ENCODE measurements at regions not wholly inside any gene's neighbourhood (a gene's known extent, or its start where the extent isn't known, plus 50 kb on each side); places are given as distances from the start of the nearest gene placed in this dataset.
"Not testable (repeated sequence)": the region's sequence is repeated elsewhere in the genome, so short reads cannot be mapped to it uniquely, and the experiment has no call there.

DNA sequence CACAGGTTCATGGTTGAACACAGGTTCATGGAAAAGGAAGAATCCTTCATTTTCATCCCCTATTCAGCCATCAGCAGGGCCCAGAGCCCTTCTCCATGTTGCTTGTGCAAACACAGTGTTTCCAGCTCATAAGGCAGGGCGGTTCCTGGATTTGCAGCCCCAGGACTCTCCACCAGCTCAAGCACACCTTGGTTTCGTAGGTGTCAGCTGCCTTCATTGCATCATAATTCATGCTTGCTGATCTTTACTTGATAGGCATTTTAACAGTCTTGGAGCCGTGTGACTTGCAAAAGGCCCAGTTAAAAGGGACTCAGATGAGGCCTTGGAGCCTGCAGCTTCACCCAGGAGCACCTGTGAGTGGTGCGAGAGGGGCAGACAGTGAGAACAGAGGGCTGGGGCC is 318.1 kb upstream of the B3GAT1 start:
- DNase-seq (ENCODE audit: low read depth in 2 of 2), result no peak

DNA sequence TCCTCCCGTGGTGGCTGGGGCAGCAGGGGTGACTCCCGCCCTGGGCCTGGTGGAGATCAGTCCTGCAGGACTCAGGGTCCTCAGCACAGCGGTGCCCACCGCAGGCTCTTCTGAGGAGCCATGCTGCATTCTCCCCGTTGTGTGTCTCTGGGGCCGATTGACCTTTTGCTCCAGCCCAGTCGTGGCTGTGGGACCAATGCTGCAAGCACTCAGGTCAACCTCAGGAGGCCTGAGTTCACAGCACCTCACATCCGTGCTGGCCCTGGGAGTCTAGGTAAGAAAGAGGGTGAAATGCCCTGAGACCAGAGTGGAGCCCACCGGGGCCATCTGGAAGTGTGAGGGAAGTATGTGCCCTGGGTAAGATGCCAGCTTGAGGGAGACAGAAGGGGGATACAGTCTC is 316.1 kb upstream of the B3GAT1 start:
- no peak for DNase-seq (ENCODE audit: low read depth in 2 of 2)

DNA sequence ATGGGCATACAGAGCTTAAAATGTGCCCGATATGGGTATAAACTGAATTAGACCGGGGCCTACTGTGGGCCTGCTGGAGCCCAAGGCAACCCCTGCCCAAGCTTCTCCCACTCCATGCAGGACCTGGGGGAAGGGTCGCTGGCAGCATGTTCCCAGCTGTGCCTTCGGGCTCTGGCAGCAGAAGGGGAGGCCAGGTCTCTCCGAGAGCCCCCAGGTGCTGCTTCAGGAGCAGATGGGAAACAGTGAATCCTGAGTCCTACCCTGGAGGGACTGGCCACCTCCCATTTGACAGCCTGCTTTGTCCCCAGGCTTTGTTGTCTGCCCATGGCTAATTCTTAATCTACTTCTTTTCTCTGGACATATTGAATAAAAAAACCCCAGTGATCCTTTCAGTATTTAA is 315.6 kb upstream of the B3GAT1 start:
- DNase-seq (ENCODE audit: low read depth in 2 of 2), result no peak

DNA sequence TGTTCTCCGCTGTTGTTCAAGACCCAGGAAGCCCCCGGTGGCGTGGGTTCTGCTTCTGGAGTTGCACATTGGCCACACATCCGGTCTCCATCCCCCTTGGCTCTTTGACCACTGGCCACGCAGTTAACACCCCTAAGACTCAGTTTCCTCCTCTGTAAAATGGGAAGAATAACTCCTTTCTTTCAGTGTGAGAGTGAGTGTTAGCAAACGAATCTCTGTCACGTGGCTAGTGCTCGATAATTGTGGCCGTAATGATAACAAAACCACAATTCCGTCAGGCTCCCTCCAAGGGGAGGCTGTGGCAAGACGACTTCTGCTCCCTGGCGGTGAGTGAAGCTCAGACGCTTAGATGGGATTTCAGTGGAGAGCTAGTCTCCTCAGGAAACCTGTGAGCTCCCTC is 315.2 kb upstream of the B3GAT1 start:
- DNase-seq (ENCODE audit: low read depth in 2 of 2), result no peak

DNA sequence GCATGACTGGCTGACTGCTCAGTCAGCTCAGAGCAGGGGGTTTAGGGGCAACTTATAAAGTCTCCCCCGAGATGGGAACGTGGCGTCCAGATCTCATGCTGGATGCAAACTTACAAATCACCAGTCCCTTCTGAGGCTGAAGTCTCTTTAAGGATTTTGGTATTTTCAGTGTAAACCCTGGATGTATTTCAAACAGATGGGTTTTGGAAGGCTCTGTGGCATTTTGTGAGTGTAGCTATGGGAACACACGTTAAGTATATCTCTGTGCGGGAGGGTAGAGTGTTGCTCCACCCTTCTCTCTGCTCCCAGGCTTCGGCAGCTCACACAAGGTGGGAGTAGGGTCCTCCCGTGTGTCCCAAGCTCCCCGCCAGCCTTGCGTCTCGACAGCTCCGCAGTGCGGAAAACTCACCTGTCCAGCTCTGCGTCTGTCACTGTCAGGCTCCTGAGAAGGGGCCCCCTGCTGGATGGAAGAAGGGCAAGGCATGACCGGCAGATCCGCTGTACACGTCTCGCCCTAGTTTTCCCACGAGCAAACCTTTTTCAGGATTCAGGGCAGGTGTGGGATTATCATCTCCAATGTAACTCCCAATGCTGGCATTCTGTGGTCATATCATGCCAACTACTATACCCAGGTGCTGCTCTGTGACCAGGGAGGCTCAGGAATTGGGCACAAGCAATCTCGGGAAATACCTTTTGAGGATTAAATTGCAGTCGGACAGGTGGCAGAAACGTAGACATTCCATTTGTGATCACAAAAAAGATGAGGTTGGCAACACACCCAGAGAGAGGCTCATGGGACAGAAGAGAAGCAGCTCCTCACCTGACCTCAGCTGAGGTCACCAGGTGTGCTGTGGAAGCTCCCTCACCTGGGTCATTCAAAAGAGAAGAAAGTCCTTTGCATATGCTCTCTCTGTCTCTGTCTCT is 313.9 kb upstream of the B3GAT1 start:
- no peak for DNase-seq (ENCODE audit: low read depth in 2 of 2)

DNA sequence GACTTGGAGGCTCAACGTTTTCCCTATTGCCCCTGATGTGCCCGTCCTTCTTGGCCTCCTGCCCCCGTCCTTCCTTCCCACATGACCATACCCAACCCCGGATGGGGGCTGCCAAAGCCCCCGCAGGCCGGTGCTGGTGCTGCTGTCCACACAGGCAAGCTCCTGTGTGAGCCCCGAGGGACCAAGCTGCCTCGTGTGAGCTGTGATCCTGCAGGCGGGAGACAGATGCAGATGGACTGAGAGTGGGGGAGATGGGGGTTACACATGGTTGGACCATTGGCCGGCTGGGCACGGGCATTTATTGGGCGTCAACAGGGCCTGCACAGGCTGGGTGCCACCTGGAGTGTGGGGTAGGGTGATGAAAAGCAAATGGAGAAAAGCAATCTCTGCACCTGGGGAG is 313.2 kb upstream of the B3GAT1 start:
- DNase-seq (ENCODE audit: low read depth in 2 of 2), result no peak

DNA sequence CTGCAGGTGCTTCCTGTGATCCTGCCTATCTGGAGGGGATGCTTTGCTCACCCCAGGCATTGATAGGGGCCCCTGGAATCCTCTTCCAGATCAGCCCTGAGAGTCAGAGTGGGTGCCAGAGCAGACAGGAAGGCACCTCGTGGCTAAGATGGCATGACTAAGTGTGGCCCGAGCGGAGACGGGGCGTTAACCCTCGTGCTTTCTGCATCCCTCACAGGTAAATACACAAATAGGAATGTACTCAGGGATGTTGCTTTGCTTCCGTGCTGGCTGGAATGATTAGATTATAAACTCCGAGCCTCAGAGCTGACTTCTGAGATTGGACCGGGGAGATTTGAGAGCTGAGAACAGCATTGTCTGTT is 312.7 kb upstream of the B3GAT1 start:
- no peak for DNase-seq (ENCODE audit: low read depth in 2 of 2)

DNA sequence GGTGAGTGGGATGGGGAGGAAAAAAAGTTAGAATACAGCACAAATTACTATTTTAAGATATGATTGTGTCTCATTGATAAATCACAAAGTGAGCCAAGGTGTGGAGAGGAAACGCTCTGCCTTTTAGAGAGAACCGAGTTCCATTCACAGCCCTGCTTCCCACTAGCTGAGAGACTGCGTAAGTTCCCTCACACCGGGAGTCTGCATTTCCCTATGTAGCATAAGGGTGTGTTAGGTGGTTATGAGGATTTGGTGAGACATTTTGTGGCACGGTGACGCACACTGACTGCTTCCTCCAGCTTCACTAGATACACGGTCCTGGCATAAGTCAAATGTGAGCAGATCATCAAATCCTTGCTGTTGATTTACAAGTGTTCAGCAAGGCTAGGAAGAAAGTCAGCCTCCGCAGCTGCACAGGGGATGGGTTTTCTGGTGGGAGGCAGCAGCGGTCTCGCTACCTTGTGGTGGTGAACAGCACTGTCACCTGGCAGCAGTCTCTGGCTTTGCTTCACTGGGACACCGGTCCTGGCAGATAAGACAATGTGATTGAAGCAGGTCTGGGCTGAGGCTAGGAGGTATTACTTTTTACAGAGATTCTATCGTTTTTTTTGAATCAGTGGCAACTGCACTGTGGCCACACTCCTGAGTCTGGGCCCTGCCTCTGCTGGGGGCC is 312.2 kb upstream of the B3GAT1 start:
- DNase-seq (ENCODE audit: low read depth in 2 of 2), result no peak

DNA sequence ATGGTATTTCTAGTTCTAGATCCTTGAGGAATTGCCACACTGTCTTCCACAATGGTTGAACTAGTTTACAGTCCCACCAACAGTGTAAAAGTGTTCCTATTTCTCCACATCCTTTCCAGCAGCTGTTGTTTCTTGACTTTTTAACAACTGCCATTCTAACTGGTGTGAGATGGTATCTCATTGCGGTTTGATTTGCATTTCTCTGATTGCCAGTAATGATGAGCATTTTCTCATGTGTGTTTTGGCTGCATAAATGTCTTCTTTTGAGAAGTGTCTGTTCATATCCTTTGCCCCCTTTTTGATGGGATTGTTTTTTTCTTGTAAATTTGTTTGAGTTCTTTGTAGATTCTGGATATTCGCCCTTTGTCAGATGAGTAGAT is 308.6 kb upstream of the B3GAT1 start:
- DNase-seq (ENCODE audit: low read depth in 2 of 2), result not testable (repeated sequence)

DNA sequence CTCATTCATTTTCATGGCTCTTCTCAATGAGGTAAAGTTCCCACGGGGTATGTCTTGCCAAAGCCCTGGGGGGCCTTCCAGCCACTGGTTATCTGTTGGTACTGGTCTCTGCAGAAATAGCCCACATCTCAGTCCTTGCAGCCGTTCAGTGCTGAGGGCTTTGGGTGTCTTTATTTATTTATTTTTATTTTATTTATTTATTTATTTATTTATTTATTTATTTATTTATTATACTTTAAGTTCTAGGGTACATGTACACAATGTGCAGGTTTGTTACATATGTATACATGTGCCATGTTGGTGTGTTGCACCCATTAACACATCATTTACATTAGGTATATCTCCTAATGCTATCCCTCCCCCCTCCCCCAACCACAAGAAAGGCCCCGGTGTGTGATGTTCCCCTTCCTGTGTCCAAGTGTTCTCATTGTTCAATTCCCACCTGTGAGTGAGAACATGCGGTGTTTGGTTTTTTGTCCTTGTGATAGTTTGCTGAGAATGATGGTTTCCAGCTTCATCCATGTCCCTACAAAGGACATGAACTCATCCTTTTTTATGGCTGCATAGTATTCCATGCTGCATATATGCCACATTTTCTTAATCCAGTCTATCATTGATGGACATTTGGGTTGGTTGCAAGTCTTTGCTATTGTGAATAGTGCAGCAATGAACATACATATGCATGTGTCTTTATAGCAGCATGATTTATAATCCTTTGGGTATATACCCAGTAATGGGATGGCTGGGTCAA is 308.1 kb upstream of the B3GAT1 start:
- DNase-seq (ENCODE audit: low read depth in 2 of 2), result not testable (repeated sequence)

DNA sequence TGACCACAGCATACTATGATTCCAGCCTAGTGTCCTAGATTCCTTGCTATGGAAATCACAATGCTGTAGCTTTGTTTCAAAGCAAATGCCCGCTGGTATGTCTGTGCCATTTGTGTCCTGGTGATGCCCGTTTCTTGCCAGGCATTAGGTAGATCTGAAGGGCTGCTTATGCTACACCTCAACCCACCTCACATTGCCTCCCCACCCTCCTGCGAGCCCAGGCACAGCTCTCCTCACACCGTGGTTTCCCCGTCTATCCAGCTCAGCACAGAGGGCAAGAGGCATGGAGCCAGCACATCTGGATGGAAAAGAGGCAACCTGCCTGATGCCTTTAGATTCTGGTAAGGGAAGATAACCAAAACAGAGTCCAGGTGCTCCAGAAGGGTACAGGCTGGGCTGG is 307.4 kb upstream of the B3GAT1 start:
- DNase-seq (ENCODE audit: low read depth in 2 of 2), result no peak

DNA sequence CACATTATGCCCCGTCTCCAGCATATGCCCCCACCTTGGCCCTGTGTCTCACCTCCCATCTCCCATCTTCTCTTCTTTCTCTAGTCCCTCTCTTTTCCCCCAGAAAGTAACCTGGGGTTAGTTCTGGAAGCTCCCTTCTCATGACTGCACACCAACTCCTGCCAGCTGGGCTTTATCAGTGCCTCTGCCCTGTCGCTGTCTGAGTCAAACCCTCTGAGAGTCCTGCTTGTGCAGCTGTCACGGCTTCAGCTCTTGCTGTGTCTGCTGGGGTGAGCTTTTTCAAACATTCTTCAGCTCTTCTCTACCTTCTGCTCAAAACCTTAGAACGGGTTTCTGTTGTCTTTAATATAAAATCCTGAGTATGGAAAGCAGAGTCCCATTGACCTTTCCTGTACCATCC is 304.5 kb upstream of the B3GAT1 start:
- DNase-seq (ENCODE audit: low read depth in 2 of 2), result no peak

DNA sequence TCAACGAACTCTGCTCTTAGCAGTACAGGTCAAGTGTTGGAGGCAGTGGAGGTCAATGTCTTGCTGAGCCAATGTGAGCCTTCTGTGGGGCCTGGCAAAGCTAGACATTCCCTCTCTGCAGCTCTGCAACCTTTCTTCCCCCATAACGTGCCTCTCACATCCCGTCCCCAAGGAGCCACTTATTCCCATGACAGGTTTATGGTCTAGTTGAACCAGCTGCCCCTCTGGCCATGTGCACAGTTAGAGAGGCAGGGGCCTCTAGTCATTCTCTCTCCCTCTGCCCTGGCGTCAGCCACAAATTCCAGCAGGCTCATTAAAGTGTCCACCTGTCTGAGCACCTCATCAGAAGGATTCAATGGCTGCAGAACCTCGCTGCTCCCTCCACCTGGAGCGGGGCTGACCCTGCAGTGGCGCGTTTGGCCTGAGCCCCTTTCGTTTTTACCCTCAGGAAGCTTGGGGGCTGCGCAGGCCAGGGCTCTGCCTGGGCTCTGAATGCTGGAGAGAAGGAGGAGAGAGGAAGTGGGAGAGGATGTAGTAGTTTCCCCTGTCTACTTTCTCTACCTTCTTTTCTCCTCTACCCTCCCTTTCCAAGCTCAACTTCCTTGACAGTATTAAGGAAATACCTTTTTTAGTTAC is 302.1 kb upstream of the B3GAT1 start:
- DNase-seq (ENCODE audit: low read depth in 2 of 2), result no peak

DNA sequence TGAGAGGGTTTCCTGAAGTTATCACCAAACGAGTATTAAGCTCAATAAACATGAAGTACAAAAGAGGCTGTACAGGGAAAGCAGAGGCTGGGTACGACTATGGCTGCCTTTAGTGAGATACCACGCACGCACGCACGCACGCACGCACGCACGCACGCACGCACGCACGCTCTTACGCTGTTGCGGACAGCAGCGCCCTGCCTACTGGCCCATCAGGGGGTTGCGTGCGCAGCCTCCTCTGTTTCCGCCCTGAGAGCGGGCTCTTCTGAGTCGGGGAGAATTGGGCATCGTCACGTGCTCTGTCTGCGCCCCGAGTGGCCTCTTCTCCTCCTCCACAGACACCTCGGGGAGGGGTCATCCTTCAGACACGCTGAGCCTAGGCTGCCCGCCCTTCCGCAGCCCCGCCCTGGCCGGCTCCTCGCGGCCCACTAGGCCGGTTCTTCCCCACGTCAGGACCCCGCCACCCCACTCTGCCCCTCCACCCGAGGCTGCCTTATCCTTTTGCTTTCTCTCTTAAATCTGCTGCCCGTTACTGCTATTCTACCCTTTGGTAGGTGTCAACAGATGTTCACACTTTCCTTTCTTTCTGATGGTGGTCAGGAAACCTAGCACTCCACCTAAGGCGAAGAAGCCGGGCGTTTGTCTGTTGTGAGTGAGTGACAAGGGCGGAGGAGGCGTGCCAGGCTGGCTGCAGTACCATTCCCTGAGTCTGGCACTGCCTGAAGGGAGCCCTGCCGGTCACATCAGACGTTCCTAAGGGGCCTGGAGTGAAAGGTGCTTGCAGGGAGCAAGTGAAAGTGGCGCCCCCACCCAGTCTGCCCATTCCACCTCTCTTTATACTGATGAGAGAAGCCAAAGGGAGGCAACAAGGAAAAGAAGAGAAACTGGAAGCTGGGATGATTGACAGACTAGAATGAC is 300.4 kb upstream of the B3GAT1 start:
- no peak for DNase-seq (ENCODE audit: low read depth in 2 of 2)

DNA sequence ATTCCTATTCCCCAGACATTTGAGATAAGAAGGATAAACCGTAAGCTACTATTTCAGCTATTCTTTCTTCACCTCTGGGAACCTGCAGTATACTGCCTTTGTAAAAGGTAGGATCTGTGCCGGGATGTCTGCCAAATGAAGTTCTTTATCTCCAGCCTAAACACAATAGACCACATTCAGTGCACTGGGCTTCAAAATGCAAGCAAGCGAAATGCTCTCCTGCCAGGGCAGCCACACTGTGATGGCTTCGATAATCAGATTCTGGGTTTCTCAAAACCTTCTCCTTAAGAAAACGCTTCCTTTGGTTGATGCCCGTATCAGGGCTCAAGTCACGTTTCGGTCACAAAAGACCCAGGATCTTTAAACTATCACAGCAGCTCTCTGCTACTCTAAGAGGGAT is 299.5 kb upstream of the B3GAT1 start:
- DNase-seq (ENCODE audit: low read depth in 2 of 2), result no peak

DNA sequence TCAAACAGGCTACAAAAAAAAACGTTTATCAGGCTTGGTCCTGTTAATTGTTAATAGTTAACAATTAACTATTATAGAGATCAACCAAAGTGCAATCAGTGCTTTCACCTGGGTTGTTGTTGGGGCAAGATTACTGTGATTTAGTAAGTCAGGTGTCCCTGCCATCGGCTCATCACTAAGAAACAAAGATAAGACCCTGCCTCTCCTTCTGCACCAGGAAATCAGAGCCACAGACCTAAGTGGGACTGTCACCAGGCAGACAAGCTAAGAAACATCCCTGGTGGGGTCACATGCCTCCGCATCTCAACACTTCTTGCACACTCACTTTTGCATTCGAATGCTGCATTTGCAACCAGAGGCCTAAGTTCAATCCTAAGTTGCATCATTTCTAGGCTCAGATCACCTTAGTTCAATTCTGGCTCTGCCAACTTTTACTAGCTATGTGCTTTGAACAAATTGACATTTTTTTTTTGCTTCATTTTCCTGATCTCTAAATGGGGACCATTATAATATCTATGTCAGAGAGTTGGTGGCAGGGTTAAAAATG is 298.9 kb upstream of the B3GAT1 start:
- DNase-seq (ENCODE audit: low read depth in 2 of 2), result no peak

DNA sequence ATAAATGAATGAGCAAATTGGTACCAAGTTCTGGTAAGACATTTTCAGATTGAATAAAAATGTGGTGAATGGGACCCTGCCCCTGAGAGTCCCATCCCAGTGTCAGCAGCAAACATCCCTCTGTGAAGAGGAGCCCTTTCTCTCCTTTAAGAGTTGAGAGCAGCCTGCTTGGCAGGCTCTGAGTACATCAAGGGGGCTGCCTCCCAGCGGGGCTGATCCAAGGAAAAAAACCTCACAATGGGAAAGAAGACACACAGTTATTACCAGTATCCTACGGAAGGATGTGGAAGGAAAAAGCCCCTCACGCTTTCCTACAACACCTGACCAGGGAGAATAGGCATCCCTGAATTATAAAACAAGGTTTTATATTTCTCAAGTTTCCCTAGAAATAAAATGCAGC is 293.8 kb upstream of the B3GAT1 start:
- DNase-seq (ENCODE audit: low read depth in 2 of 2), result no peak

DNA sequence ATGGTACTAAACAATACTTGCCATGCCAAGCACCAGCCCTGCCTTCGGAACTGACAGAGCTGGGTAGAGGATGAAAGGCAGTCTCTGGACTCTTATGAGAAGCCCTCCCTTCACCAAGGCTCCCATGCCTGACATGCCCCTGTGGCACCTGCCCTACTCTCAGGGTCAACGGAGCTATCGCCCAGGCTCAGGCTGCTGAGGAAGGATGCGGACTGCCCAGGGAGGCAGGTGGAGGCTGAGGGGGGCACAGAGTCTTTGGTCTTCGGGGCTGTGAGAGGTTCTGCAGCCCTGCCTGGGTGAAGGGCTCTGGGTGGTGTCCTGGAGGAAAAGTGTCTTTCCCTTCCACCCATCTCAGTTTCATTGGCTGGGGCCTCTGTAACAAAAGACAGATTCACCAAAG is 290.8 kb upstream of the B3GAT1 start:
- DNase-seq (ENCODE audit: low read depth in 2 of 2), result no peak

DNA sequence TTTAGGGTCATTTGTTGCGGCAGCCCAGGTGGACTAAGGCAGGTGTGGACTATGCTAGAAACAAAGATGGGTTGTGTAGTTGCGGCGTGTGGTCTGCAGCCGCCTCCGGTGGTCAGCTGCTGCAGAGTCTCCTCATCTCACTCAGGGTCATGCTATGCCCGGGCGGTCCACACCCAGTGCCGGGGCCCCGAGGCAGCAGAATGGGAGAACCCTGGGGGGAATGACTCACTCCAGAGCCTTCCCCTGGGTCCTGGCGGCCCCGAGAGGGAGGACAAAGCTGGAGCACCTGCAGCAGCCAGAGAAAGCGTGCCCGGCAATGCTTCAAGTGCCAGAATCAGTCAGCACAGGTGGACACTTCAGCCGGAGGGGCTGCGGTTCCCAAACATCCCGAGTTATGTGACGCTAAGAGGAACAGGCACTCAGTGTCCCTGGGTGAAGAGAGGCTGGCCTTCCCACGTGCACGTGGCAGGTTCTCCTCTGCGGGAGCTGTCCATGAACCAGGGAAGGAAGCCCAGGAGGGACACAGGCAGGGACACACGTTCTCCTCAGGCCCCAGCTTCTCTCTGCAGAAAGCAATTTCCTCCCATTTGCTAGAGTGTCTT is 289.6 kb upstream of the B3GAT1 start:
- no peak for DNase-seq (ENCODE audit: low read depth in 2 of 2)

DNA sequence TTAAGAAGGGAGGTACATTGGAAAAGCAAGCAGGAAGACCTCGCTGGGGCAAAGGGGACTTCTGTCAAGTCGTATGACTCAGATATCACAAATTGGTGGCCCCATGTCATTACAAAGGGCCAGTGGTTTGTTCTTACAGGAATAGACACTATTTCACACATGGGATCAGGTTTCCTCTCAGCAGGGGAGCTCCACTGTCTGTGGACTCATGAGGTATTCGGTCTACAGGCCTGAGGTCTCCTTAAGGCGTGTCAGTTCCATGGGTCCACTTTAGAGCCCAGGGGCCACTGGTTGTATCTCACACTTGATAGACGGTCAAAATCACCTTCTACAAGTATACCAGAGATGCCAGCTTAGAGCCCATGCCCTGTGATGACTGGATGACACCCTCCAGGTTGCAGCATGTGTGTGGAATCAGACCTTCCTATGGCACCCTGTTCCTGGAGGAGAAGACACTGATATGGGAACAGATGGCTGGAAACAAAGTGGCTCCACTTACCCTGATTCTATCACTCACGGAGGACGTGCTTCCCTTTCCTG is 288.1 kb upstream of the B3GAT1 start:
- no peak for DNase-seq (ENCODE audit: low read depth in 2 of 2)

All from stimulated activated CD4-positive, alpha-beta T cell treated with anti-CD3 and anti-CD28 coated beads, Interleukin-1b, Interleukin-23, amount 100 ng/mL, for 4 hours (primary cell).